ENCODE measurements at regions not wholly inside any gene's neighbourhood (a gene's known extent, or its start where the extent isn't known, plus 50 kb on each side); places are given as distances from the start of the nearest gene placed in this dataset.

GRCh38 chr4:119697887-119698393, 69.3 kb upstream of the PDE5A start:
- Histone ChIP-seq H3K36me3 (ENCODE audit: control insufficient read depth in 2 of 2, insufficient read depth in 2 of 2, low read length in 1 of 2) (no peaks in the 10 kb centered on the region), H3K79me2 (ENCODE audit: control insufficient read depth, insufficient read depth, low read length) (no peaks in the 10 kb centered on the region), H4K20me1 (ENCODE audit: control insufficient read depth, insufficient read depth) (no peaks in the 10 kb centered on the region), H2AFZ (ENCODE audit: control insufficient read depth, low read depth, low read length) (no peak overlapping the region), H3K4me3 (no peak overlapping the region), H3K9me3 (replicated peaks; ENCODE audit: control insufficient read depth, insufficient read depth, low read length) (no peaks in the 10 kb centered on the region), H3K27ac (ENCODE audit: control insufficient read depth, insufficient read depth) (no peak overlapping the region), H3K4me2 (ENCODE audit: control insufficient read depth, insufficient read depth) (no peak overlapping the region), H3K27me3 (replicated peaks in 1 of 2; ENCODE audit: control insufficient read depth in 2 of 2, insufficient read depth in 2 of 2, low read length in 1 of 2) (no peaks in the 10 kb centered on the region), H3K4me1 (ENCODE audit: control insufficient read depth, insufficient read depth, low read length) (no peaks in the 10 kb centered on the region), H3K9ac (ENCODE audit: control insufficient read depth, insufficient read depth, low read length) (no peak overlapping the region)
- intact Hi-C loops (cut with micrococcal nuclease; ENCODE audit: unreplicated experiment): no loop called here
- ChIA-PET SMC1A (ENCODE audit: uncharacterized antibody, unreplicated experiment) (interaction anchor here (1.0 to 1.4 kb wide), 2 partner anchors 18 to 46 kb away, joined by 3 read pairs; no protein-coding TSS in a partner anchor), RAD21 (ENCODE audit: unreplicated experiment) (no interaction called here), CTCF (no interaction called here), POLR2A (no interaction called here)
- no peak for DNase-seq (ENCODE audit: low read depth, low spot score)
- 5% methylated on average over 4 of the region's 4 CpGs for WGBS (ENCODE audit: insufficient coverage, insufficient replicate concordance, low lambda C conversion rate, missing lambda C conversion rate)
- peak; percentile 64 for ATAC-seq
- BruUV-seq (replicated peaks): no TSS peak
- in situ Hi-C loops (cut with MboI): no loop called here
- FAIRE-seq: no peak
- no peak for TF ChIP-seq POLR2A (IDR thresholded peaks at IDR 0.05; ENCODE audit: low read depth, low read length)
- TF ChIP-seq SMAD1 (IDR thresholded peaks at IDR 0.05; ENCODE audit: low read depth, partially characterized antibody): no peak
- no peak for TF ChIP-seq EZH2 (IDR thresholded peaks at IDR 0.05; ENCODE audit: borderline replicate concordance, control insufficient read depth, low read depth, low read length)
- TF ChIP-seq ZNF217 (IDR thresholded peaks at IDR 0.05): peak; percentile 91
- no peak for TF ChIP-seq SMC3 (IDR thresholded peaks at IDR 0.05; ENCODE audit: borderline replicate concordance, low read length)
- no peak for TF ChIP-seq EED (IDR thresholded peaks at IDR 0.05; ENCODE audit: low read depth)
- TF ChIP-seq NFYB (IDR thresholded peaks at IDR 0.05; ENCODE audit: insufficient read depth, low read depth, low read length): no peak
- TF ChIP-seq, protein P1, sequence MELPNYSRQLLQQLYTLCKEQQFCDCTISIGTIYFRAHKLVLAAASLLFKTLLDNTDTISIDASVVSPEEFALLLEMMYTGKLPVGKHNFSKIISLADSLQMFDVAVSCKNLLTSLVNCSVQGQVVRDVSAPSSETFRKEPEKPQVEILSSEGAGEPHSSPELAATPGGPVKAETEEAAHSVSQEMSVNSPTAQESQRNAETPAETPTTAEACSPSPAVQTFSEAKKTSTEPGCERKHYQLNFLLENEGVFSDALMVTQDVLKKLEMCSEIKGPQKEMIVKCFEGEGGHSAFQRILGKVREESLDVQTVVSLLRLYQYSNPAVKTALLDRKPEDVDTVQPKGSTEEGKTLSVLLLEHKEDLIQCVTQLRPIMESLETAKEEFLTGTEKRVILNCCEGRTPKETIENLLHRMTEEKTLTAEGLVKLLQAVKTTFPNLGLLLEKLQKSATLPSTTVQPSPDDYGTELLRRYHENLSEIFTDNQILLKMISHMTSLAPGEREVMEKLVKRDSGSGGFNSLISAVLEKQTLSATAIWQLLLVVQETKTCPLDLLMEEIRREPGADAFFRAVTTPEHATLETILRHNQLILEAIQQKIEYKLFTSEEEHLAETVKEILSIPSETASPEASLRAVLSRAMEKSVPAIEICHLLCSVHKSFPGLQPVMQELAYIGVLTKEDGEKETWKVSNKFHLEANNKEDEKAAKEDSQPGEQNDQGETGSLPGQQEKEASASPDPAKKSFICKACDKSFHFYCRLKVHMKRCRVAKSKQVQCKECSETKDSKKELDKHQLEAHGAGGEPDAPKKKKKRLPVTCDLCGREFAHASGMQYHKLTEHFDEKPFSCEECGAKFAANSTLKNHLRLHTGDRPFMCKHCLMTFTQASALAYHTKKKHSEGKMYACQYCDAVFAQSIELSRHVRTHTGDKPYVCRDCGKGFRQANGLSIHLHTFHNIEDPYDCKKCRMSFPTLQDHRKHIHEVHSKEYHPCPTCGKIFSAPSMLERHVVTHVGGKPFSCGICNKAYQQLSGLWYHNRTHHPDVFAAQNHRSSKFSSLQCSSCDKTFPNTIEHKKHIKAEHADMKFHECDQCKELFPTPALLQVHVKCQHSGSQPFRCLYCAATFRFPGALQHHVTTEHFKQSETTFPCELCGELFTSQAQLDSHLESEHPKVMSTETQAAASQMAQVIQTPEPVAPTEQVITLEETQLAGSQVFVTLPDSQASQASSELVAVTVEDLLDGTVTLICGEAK (IDR thresholded peaks at IDR 0.05; ENCODE audit: borderline replicate concordance): no peak
- TF ChIP-seq MTA3 (IDR thresholded peaks at IDR 0.05; ENCODE audit: borderline replicate concordance, low read length): no peak
- TF ChIP-seq NFYA (IDR thresholded peaks at IDR 0.05; ENCODE audit: borderline replicate concordance, low read depth, low read length): no peak
- TF ChIP-seq SUZ12 (IDR thresholded peaks at IDR 0.05; ENCODE audit: unreplicated experiment): no peak
- no peak for TF ChIP-seq CTCF (IDR thresholded peaks at IDR 0.05 in 2 of 3, conservative IDR thresholded peaks at IDR 0.05 in 1 of 3; ENCODE audit: control insufficient read depth in 2 of 3, extremely low read depth in 1 of 3, insufficient read depth in 1 of 3, low read depth in 3 of 3, low read length in 3 of 3)
- TF ChIP-seq, protein P2, sequence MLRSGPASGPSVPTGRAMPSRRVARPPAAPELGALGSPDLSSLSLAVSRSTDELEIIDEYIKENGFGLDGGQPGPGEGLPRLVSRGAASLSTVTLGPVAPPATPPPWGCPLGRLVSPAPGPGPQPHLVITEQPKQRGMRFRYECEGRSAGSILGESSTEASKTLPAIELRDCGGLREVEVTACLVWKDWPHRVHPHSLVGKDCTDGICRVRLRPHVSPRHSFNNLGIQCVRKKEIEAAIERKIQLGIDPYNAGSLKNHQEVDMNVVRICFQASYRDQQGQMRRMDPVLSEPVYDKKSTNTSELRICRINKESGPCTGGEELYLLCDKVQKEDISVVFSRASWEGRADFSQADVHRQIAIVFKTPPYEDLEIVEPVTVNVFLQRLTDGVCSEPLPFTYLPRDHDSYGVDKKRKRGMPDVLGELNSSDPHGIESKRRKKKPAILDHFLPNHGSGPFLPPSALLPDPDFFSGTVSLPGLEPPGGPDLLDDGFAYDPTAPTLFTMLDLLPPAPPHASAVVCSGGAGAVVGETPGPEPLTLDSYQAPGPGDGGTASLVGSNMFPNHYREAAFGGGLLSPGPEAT (IDR thresholded peaks at IDR 0.05; ENCODE audit: low read depth): peak; percentile 47; the same call in 1 of the 2 replicates
- no peak for TF ChIP-seq RUNX3 (IDR thresholded peaks at IDR 0.05; ENCODE audit: low read length)
- TF ChIP-seq KLF5 (IDR thresholded peaks at IDR 0.05; ENCODE audit: partially characterized antibody): no peak
- TF ChIP-seq SPI1 (IDR thresholded peaks at IDR 0.05; ENCODE audit: borderline replicate concordance, insufficient read depth, low read depth, low read length): no peak
- no peak for TF ChIP-seq ATF3 (IDR thresholded peaks at IDR 0.05; ENCODE audit: borderline replicate concordance, extremely low read depth, low read depth, low read length)

Data from GM12878 (cell line).